ENCODE measurements at regions not wholly inside any gene's neighbourhood (a gene's known extent, or its start where the extent isn't known, plus 50 kb on each side); places are given as distances from the start of the nearest gene placed in this dataset.

DNA sequence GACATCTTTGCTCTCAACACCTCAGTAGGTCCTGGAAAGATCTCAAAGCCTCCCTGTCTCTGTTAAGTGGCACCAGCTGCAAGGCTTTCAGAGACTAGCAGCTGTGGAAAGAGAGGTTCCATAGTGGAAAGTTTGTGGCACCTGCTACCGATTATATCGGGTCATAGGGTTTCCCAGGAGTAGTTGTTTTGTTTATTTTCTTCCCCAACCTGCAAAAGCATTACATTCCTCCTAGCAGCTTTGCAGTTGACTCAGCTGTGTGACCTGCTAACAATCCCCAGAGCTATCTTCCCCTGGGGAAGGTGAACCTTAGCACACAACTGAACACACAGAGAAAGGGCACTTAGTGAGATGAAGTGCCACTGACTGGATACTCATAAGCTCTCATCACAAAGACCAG, 598.9 kb upstream of the GRM7 start:
- intact Hi-C loops (cut with DNase I; ENCODE audit: low total_unique reads): no loop called here
- no peaks in the 10 kb centered on the region for H3K4me1 ChIP-seq
- no peaks in the 10 kb centered on the region for H3K36me3 ChIP-seq
- no peak overlapping the region for H3K4me3 ChIP-seq
- WGBS, 5 donors: 80 to 92% (median 85%) methylated on average over 2 of the region's 2 CpGs
- no peaks in the 10 kb centered on the region for H3K27me3 ChIP-seq (replicated peaks in 1 of 7)
- H3K9me3 ChIP-seq: no peaks in the 10 kb centered on the region
- H3K27ac ChIP-seq: no peak overlapping the region
- TF ChIP-seq POLR2AphosphoS5 (IDR thresholded peaks at IDR 0.05): no peak
- TF ChIP-seq POLR2A (IDR thresholded peaks at IDR 0.05): no peak
- TF ChIP-seq, protein P1, sequence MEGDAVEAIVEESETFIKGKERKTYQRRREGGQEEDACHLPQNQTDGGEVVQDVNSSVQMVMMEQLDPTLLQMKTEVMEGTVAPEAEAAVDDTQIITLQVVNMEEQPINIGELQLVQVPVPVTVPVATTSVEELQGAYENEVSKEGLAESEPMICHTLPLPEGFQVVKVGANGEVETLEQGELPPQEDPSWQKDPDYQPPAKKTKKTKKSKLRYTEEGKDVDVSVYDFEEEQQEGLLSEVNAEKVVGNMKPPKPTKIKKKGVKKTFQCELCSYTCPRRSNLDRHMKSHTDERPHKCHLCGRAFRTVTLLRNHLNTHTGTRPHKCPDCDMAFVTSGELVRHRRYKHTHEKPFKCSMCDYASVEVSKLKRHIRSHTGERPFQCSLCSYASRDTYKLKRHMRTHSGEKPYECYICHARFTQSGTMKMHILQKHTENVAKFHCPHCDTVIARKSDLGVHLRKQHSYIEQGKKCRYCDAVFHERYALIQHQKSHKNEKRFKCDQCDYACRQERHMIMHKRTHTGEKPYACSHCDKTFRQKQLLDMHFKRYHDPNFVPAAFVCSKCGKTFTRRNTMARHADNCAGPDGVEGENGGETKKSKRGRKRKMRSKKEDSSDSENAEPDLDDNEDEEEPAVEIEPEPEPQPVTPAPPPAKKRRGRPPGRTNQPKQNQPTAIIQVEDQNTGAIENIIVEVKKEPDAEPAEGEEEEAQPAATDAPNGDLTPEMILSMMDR (IDR thresholded peaks at IDR 0.05 in 8 of 11, conservative IDR thresholded peaks at IDR 0.05 in 3 of 11): no peak
- DNase-seq: no peak

DNA sequence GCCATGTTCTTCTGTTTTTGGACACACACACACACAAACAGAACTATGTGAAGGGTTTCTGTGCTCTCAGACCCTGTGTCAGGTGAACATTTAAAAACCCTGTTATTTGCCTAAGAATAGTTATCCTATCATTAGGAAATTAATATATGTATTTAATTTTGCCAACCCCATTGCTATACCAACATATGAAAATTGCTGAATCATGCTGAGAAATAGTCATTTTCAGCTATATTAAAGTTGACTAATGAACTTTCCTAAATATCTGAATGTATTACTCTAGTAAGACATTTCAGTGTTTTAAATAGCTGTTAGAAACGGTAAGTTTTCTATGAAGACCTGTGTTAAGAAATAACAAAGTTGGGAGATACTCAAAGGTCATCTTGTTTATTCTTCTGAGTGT, 596.9 kb upstream of the GRM7 start:
- no peak for DNase-seq
- Histone ChIP-seq H3K4me1 (no peaks in the 10 kb centered on the region), H3K9me3 (no peaks in the 10 kb centered on the region), H3K36me3 (no peaks in the 10 kb centered on the region), H3K27me3 (replicated peaks in 1 of 7) (no peaks in the 10 kb centered on the region), H3K27ac (no peak overlapping the region), H3K4me3 (no peak overlapping the region)
- intact Hi-C loops (cut with DNase I; ENCODE audit: low total_unique reads): no loop called here
- WGBS, 5 donors: 79 to 93% (median 85%) methylated on average over 1 of the region's 1 CpG
- TF ChIP-seq, protein P1 (IDR thresholded peaks at IDR 0.05 in 8 of 11, conservative IDR thresholded peaks at IDR 0.05 in 3 of 11): no peak
- TF ChIP-seq POLR2AphosphoS5 (IDR thresholded peaks at IDR 0.05): no peak
- no peak for TF ChIP-seq POLR2A (IDR thresholded peaks at IDR 0.05)

- Histone ChIP-seq H3K36me3 (no peaks in the 10 kb centered on the region), H3K4me3 (no peak overlapping the region), H3K4me1 (no peaks in the 10 kb centered on the region), H3K27ac (no peak overlapping the region), H3K9me3 (no peaks in the 10 kb centered on the region), H3K27me3 (replicated peaks in 1 of 7) (no peaks in the 10 kb centered on the region)
- 63 to 81% (median 74%) methylated on average over 1 of the region's 1 CpG for WGBS, 5 donors
- TF ChIP-seq, protein P1 (IDR thresholded peaks at IDR 0.05 in 8 of 11, conservative IDR thresholded peaks at IDR 0.05 in 3 of 11): no peak
- TF ChIP-seq POLR2AphosphoS5 (IDR thresholded peaks at IDR 0.05) (no peak), POLR2A (IDR thresholded peaks at IDR 0.05) (no peak)
- no peak for DNase-seq
- intact Hi-C loops (cut with DNase I; ENCODE audit: low total_unique reads): no loop called here
Observed at GRCh38 chr3:6264906-6265305, 596.0 kb upstream of the GRM7 start.

DNA sequence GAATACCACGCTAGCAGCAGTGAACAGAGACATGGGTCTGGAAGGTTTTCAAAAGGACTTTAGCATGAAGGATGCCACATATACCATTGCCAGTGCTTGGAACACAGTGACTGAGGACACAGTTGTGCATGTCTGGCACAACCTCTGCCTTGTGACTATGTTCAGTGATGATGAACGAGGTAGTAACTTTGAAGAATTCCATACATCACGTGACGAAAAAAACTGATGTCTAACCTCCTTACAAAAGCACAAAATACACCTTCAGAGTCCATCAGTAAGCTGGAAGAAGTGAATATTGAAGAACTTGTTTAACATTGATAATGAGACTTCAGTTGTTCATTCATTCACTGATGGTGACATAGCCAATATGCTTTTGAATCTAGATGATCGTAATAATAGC, 594.8 kb upstream of the GRM7 start:
- WGBS, 5 donors: 64 to 79% (median 71%) methylated on average over 5 of the region's 5 CpGs
- no peak for DNase-seq
- Histone ChIP-seq H3K27me3 (replicated peaks in 1 of 7) (no peaks in the 10 kb centered on the region), H3K4me1 (no peaks in the 10 kb centered on the region), H3K36me3 (no peaks in the 10 kb centered on the region), H3K27ac (no peak overlapping the region), H3K4me3 (no peak overlapping the region), H3K9me3 (no peaks in the 10 kb centered on the region)
- TF ChIP-seq POLR2AphosphoS5 (IDR thresholded peaks at IDR 0.05): no peak
- no peak for TF ChIP-seq POLR2A (IDR thresholded peaks at IDR 0.05)
- TF ChIP-seq, protein P1 (IDR thresholded peaks at IDR 0.05 in 8 of 11, conservative IDR thresholded peaks at IDR 0.05 in 3 of 11): no peak
- intact Hi-C loops (cut with DNase I; ENCODE audit: low total_unique reads): no loop called here

Measured in spleen (tissue), 11 donors.